ENCODE measurements at regions not wholly inside any gene's neighbourhood (a gene's known extent, or its start where the extent isn't known, plus 50 kb on each side); places are given as distances from the start of the nearest gene placed in this dataset.

- TF ChIP-seq CTCF (IDR thresholded peaks at IDR 0.05; ENCODE audit: low read depth, low read length): no peak
- in situ Hi-C loops (cut with HindIII; ENCODE audit: low sequenced_read_pairs): no loop called here
- no peak overlapping the region for H3K4me3 ChIP-seq (ENCODE audit: low read depth, low read length)
- no peak for DNase-seq (ENCODE audit: low read depth, low spot score)
These were observed 55.9 kb upstream of the STX16 start for GRCh38 chr20:58595167-58595566.

GRCh38 chr20:58593880-58594638 is 57.0 kb upstream of the STX16 start:
- in situ Hi-C loops (cut with HindIII; ENCODE audit: low sequenced_read_pairs): no loop called here
- DNase-seq (ENCODE audit: low read depth, low spot score): no peak
- no peak for TF ChIP-seq CTCF (IDR thresholded peaks at IDR 0.05; ENCODE audit: low read depth, low read length)
- H3K4me3 ChIP-seq (ENCODE audit: low read depth, low read length): no peak overlapping the region

GRCh38 chr20:58592076-58592695 is 58.9 kb upstream of the STX16 start:
- TF ChIP-seq CTCF (IDR thresholded peaks at IDR 0.05; ENCODE audit: low read depth, low read length): no peak
- DNase-seq (ENCODE audit: low read depth, low spot score): no peak
- H3K4me3 ChIP-seq (ENCODE audit: low read depth, low read length): no peak overlapping the region
- in situ Hi-C loops (cut with HindIII; ENCODE audit: low sequenced_read_pairs): no loop called here

- no peak for DNase-seq (ENCODE audit: low read depth, low spot score)
- no peak overlapping the region for H3K4me3 ChIP-seq (ENCODE audit: low read depth, low read length)
- in situ Hi-C loops (cut with HindIII; ENCODE audit: low sequenced_read_pairs): no loop called here
- TF ChIP-seq CTCF (IDR thresholded peaks at IDR 0.05; ENCODE audit: low read depth, low read length): no peak
These were observed 60.2 kb upstream of the STX16 start for GRCh38 chr20:58590679-58591473.

- H3K4me3 ChIP-seq (ENCODE audit: low read depth, low read length): no peak overlapping the region
- no peak for DNase-seq (ENCODE audit: low read depth, low spot score)
- TF ChIP-seq CTCF (IDR thresholded peaks at IDR 0.05; ENCODE audit: low read depth, low read length): no peak
- in situ Hi-C loops (cut with HindIII; ENCODE audit: low sequenced_read_pairs): no loop called here
These were observed 63.6 kb upstream of the STX16 start for GRCh38 chr20:58587467-58587866.

GRCh38 chr20:58586565-58587093 is 64.5 kb upstream of the STX16 start:
- DNase-seq (ENCODE audit: low read depth, low spot score): no peak
- in situ Hi-C loops (cut with HindIII; ENCODE audit: low sequenced_read_pairs): no loop called here
- no peak for TF ChIP-seq CTCF (IDR thresholded peaks at IDR 0.05; ENCODE audit: low read depth, low read length)
- H3K4me3 ChIP-seq (ENCODE audit: low read depth, low read length): no peak overlapping the region
